ENCODE measurements at regions not wholly inside any gene's neighbourhood (a gene's known extent, or its start where the extent isn't known, plus 50 kb on each side); places are given as distances from the start of the nearest gene placed in this dataset.

DNA sequence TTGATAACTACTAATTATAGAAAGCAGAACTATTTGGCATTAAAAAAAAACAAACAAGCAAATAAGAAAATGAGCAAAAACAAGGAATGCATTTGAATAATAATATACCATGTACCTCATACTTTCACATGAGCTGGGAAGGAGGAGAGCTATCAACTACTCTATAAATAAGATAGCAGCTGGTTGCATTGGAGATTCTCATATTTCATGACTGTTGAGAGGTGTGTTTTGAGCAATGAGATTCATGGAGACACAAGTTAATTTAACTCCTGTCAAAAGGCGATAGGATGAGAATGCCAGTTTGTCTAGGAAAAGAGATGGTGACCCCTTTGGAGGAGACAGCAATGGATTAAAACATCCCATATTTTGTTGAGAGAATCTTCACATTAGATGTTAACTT lies 348.8 kb upstream of the SPTLC3 start:
- dilution Hi-C loops (cut with MboI; ENCODE audit: extremely low pct_ligation_motif_present, low sequenced_read_pairs) = no loop called here
- no peaks in the 10 kb centered on the region for H3K27me3 ChIP-seq (ENCODE audit: control insufficient read depth in 2 of 2, insufficient read depth in 2 of 2, low read length in 2 of 2)
- FAIRE-seq (no peak), DNase-seq (ENCODE audit: low read depth, low spot score) (no peak)
- CTCF ChIA-PET = no interaction called here
- H3K4me1 ChIP-seq (ENCODE audit: control insufficient read depth, extremely low read depth, insufficient read depth, low read length) = no peaks in the 10 kb centered on the region
- no peak overlapping the region for H3K4me2 ChIP-seq (ENCODE audit: insufficient read depth, low read length)
- no peaks in the 10 kb centered on the region for H3K79me2 ChIP-seq (ENCODE audit: control insufficient read depth, insufficient read depth, low read length)
- H2AFZ ChIP-seq (ENCODE audit: low read depth, low read length) = no peak overlapping the region
- TF ChIP-seq JUN (IDR thresholded peaks at IDR 0.05; ENCODE audit: borderline replicate concordance, insufficient read depth, insufficient read length, low read depth) (no peak), POLR2A (IDR thresholded peaks at IDR 0.05; ENCODE audit: low read depth, low read length) (no peak), POLR2AphosphoS5 (IDR thresholded peaks at IDR 0.05; ENCODE audit: insufficient read depth, low read depth, low read length) (no peak), FOS (IDR thresholded peaks at IDR 0.05; ENCODE audit: borderline replicate concordance, insufficient read depth, low read length) (no peak), MYC (IDR thresholded peaks at IDR 0.05; ENCODE audit: low read depth, low read length) (no peak), EZH2 (IDR thresholded peaks at IDR 0.05; ENCODE audit: borderline replicate concordance, low read depth, low read length, severe bottlenecking) (no peak), GATA2 (IDR thresholded peaks at IDR 0.05; ENCODE audit: insufficient read depth, insufficient read length, low read depth, low read length) (no peak)
- TF ChIP-seq, protein P1, sequence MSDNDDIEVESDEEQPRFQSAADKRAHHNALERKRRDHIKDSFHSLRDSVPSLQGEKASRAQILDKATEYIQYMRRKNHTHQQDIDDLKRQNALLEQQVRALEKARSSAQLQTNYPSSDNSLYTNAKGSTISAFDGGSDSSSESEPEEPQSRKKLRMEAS (IDR thresholded peaks at IDR 0.05; ENCODE audit: insufficient read depth, insufficient read length) = no peak
- TF ChIP-seq, protein P2, sequence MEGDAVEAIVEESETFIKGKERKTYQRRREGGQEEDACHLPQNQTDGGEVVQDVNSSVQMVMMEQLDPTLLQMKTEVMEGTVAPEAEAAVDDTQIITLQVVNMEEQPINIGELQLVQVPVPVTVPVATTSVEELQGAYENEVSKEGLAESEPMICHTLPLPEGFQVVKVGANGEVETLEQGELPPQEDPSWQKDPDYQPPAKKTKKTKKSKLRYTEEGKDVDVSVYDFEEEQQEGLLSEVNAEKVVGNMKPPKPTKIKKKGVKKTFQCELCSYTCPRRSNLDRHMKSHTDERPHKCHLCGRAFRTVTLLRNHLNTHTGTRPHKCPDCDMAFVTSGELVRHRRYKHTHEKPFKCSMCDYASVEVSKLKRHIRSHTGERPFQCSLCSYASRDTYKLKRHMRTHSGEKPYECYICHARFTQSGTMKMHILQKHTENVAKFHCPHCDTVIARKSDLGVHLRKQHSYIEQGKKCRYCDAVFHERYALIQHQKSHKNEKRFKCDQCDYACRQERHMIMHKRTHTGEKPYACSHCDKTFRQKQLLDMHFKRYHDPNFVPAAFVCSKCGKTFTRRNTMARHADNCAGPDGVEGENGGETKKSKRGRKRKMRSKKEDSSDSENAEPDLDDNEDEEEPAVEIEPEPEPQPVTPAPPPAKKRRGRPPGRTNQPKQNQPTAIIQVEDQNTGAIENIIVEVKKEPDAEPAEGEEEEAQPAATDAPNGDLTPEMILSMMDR (IDR thresholded peaks at IDR 0.05; ENCODE audit: extremely low read depth in 1 of 2, insufficient read depth in 1 of 2, low read depth in 1 of 2, low read length in 2 of 2) = no peak
- intact Hi-C loops (cut with micrococcal nuclease) = no loop called here
- H3K9ac ChIP-seq (replicated peaks; ENCODE audit: extremely low read depth, insufficient read depth, low read length) = no peak overlapping the region
- no peaks in the 10 kb centered on the region for H3K36me3 ChIP-seq (ENCODE audit: control insufficient read depth in 2 of 2, extremely low read depth in 1 of 2, insufficient read depth in 2 of 2, low read length in 2 of 2)
- H3K27ac ChIP-seq (ENCODE audit: insufficient read depth, low read depth, low read length) = no peak overlapping the region
- no peaks in the 10 kb centered on the region for H3K9me1 ChIP-seq (replicated peaks; ENCODE audit: control insufficient read depth, extremely low read depth, insufficient read depth, low read length)
- no TSS peak for BruUV-seq (replicated peaks)
- no peaks in the 10 kb centered on the region for H4K20me1 ChIP-seq (replicated peaks; ENCODE audit: control insufficient read depth, extremely low read depth, insufficient read depth, low read length)
- POLR2A ChIA-PET = no interaction called here
- H3K4me3 ChIP-seq (replicated peaks in 1 of 3; ENCODE audit: insufficient read depth in 1 of 3, low read depth in 1 of 3, low read length in 3 of 3) = no peak overlapping the region
- peaks cover 6% of the 10 kb centered on the region for H3K9me3 ChIP-seq (replicated peaks; ENCODE audit: control insufficient read depth, insufficient read depth, low read length)
